Inflammatory macrophage treated with lipopolysaccharide for 4 hours (primary cell): ENCODE measurements at regions not wholly inside any gene's neighbourhood (a gene's known extent, or its start where the extent isn't known, plus 50 kb on each side); places are given as distances from the start of the nearest gene placed in this dataset.

Experiments used
- DNase-seq: peaks from one replicate; pipeline ENCODE4 v3.0.0-alpha.2; 2020

DNA sequence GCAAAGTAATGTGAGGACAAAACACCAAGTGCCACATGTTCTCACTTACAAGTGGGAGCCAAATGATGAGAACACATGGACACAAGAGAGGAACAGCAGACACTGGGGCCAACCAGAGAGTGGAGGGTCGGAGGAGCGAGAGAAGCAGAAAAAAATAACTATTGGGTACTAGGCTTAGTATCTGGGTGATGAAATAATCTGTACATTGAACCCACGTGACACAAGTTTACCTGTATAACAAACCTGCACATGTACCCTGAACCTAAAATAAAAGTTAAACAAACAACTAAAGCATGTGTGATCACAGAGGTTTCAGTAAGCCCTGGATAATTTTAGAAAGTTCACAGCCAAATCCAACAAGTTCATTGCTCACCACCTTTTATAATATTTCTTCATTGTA is 160.1 kb downstream of the TENT4A start:
- DNase-seq: no peak

- DNase-seq: no peak
Observed at GRCh38 chr5:6875376-6875775, 162.1 kb downstream of the TENT4A start.

DNA sequence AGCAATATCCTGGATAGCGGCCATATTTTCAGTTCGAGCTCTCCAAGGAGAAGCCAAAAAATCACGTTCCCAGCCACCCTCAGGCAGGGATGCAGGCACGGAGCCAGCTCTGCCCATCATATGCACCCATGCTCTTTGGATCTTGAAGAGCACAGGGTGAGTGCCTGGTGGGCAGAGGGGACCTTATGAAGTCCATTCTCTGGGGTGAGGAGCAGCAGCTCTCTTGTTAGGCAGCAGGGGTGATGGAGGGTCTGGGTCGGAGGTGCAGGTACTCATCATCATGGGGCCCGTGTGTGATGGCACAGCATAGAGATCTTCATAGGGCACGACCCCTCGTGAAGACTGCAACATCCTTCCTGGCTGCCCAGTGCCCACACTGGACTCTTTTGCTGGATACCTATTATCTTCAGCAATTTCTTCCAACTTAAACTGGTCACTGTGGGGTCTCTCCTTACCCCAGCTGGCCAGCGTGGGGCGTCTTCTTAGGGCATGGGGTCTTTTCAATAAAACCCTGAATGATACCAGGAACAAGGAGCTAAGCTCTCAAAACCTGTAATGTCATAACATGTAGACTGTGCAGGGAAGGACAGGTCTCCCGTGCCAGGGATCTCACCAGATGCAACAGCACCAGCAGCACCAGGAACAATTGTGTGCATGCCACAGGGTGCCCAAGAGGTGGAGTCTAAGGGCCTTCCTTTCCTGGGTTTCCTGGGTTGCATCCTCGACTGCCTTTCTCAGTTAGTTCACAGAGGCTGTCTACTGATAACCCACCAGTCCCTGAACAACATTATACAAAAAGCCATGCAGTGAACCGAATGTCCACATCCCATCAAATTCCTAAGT is 165.0 kb downstream of the TENT4A start:
- no peak for DNase-seq

DNA sequence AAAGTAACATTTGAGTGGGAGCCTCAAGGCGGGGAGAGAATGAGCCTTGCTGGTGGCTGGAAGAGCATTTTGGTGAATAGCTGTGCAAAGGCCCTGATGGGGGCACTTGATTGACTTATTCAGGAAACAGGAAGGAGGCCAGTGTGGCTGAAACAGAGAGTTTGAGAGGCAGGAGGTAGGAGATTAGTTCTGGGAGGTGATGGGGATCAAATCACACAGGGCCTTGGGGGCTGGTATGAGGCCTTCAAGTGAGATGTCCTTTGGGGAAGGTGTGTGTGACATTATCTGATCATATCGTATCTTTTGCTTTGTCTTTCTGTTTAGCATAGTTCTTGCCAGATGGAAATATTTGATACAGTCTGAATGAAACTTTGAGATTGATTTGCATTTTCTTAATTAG is 172.3 kb downstream of the TENT4A start:
- DNase-seq: no peak

DNA sequence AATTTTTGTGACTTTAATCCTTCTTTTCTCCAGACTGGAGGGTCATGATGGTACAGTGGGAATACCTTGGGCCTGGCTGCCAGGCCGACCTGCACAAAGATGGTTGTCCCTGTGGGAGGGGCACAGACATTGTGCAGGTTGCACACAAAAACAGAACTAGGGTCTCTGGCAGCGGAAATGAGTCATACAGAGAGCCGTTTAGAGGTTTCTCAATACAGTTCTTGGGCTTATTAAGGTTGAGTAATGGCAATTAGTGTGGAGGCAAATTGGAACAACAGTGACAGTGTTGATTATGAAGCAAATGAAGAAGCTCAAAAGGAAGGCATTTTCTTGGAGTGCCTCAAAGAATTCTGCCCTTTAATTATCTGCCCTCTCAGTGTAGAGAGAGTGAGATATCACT is 173.6 kb downstream of the TENT4A start:
- no peak for DNase-seq

- no peak for DNase-seq
Observed at GRCh38 chr5:6889030-6889429, 175.8 kb downstream of the TENT4A start.

DNA sequence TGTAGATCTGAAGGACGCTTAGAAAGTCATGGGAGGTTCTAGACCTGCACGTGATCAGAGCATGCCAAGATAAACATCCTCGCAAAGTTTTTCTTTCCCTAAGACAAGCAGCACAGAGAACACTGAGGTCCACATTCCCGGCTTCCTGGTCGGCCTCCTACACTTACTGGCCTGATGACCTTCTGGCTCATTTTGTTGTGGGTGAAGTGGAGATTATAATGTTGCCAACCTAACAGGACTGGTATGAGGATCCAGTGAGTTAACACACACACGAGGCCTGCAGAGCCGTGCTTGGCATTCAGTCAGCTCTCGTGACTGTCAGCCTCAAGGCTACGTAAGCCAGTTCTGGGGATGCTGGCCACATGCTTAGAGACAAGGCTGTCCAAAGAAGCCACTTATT is 186.0 kb downstream of the TENT4A start:
- no peak for DNase-seq

DNA sequence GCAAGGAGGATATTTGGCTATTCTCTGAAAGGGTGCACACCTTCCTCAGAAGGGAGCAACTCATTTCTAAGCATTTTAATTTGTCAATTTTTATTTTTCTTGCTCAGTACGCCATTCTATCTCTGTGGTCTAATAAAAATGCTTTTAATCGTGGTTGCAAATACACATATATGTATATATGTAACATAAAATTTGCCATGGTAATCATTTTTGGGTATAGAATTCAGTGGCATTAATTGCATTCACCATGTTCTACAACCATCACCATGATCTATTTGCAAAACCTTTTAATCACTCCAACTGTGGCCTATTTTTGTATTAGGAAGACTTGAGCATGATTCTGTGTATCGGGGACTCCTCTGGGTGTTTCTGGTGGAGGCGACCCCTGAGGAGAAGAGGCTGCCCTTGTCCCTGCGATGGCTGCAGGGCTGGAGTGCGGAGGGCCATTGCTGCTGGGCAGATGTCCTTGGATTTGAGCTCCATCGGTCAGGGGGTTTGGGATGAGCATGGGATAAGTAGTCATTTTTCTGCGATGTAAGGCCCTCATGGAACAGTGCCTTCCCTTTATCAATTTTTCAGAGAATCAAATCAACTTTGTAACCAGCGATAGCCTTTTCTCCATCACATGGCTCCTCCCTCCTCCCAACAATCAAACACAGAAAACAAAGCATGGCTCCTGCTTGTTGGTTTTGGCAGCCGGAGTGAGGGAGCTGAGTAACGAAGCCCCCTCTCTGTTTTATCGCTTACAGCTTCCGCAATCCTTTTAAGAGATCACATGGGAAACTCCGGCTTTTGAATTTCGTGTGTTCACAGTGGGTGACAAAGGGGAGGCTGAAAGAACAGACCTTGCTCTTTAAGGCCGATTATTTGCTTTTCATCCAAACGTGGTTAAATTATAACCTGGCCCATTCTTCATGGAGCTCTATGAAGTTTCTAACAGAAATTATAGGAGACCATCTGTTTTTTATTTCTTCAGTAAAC is 187.3 kb downstream of the TENT4A start:
- no peak for DNase-seq

GRCh38 chr5:6902094-6902493 is 188.9 kb downstream of the TENT4A start:
- no peak for DNase-seq

DNA sequence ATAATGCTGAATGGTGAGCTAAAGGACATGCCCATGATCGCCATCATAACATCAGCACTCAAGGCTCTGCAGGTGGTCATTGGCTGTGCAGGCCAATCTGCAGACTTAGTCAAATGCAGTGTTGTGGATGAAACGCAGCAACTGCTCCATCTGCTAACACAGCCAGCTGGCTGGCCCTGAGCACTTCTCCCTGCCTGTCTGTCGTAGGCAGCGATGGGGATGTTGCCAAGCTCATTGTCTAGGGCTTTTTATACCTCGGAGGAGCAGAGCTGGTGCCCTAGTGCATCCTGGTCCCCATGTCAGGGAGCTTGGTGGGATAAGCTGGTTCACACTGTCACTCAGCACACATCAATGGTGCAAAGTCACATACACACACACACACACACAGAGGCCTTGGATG is 189.4 kb downstream of the TENT4A start:
- no peak for DNase-seq

DNA sequence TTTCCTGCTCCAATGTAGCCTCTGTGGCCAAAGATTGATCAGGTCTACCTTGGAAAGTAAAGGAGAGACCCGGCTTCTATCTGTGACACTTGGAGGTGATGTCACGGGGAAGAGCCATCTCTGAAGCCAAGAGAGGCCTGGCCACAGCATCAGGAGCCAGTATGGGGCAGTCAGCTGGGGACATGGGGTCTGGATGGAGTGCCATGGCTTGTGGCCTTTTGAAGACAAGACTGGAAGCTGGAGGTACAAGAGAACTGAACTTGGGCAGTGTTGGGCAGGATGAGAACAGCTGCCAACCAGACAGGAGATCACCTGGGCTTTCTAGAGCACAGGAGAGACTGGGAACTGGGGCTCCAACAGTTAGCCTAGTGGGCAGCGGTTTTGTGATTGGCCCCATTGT is 190.7 kb downstream of the TENT4A start:
- DNase-seq: no peak

DNA sequence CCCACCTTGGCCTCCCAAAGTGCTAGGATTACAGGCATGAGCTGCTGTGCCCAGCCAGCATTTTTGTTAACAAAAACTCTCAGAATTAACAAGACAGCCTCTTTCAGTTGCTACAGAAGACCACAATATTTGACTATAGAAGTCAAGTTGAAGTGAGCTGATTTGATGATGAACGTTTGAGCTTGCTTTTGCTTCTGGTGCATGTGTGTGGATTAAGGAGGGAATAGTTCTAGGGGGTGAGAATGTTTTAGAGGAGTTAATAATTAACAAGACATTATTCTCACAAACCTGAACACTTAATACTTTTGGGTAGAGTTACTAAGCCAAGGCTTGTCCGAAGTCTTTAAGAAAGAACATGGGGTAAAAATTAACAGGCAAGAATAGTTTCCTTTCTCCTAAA is 191.6 kb downstream of the TENT4A start:
- no peak for DNase-seq

DNA sequence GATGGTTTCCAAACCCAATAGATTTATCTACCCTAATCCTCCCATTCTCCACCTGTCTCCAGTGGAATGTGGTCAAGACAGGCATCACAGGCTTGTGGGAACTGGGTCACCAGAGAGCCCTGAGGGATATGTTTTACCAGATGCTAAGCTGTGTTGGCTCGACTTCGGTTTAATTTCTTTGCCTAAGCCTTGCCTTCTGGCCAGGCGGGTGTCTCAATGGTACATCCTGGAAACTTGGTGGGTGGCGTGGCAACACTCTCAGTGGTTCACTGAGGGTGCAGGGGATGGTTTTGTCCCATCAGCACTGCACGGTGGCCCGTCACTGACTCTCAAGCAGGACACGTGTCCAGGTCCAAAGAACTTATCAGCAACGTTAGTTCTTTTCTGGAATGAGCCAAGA is 192.2 kb downstream of the TENT4A start:
- no peak for DNase-seq

DNA sequence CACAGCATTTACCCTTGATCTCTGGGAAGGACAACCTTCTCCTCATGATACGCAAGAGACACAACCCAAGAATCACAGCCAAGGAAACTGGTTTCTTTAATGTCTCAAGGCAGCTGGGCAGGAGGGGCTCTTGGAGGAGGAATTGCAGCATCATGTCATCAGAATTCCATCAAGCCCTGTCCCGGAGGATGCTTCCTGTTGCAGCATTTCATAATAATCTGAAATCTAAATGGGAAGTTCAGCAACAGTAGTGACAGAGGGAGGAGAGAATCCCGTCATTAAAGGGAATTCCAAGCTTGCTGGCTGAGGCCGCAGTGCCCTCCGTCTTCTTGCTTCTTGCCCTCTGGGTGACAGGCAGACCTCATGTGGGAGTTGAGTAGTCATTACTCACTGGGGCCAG is 192.7 kb downstream of the TENT4A start:
- DNase-seq: no peak

- no peak for DNase-seq
Observed at GRCh38 chr5:6907320-6907918, 194.2 kb downstream of the TENT4A start.

DNA sequence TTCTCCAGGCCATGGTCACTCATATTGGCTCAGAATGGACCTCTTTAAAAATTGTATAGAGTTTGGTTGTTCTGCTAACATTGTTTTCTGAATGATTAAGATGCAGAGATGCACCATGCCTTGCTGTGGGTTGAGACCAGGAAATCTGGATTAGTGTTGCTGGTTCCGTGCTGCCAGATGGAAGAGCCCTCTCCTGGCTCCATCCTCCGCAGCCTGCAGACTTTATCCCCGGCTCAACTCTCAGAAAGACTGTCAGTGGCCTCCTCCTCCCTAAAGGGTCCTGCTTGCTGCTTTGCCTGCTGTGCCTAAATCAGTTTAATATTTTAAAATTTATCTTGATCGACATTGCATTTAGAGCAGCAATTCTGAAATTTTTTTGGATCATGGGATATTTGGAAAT is 196.7 kb downstream of the TENT4A start:
- no peak for DNase-seq

DNA sequence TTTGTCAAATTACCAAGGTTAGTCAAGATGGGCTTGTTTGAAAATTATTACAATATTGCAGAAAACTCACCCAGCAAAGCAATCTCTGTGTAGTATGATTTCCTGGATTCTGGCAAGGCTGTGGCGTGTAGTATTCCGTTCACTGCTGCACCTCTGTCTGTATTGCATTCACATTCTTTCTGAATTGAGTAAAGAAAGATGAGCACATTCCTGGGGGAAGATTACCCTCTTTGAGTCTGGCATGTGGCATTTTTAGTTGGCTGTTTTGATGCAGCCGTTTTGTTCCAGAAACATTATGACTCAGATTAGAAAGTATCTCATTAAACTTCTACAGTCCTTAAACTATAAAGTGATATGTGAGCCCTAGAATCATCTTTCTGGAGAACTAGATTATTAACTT is 197.7 kb downstream of the TENT4A start:
- no peak for DNase-seq

DNA sequence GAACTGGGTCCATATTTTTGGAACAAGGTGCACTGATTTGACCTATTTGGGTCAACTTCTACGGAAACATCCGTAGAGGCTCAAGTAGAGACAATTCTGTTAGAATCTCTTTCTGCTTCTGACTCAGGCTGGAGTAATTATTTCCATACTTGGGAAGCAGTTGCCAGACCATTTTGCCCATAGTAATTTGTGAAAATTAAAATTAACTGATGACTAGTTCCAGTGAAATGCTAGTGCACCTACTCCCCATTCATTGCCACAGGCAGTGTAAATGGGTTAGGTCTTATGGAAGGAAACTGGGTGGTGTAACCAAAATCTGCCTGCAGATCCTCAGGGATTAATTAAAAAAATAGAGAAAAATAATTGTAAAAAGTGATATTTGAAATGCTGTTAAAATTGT is 201.1 kb downstream of the TENT4A start:
- no peak for DNase-seq

DNA sequence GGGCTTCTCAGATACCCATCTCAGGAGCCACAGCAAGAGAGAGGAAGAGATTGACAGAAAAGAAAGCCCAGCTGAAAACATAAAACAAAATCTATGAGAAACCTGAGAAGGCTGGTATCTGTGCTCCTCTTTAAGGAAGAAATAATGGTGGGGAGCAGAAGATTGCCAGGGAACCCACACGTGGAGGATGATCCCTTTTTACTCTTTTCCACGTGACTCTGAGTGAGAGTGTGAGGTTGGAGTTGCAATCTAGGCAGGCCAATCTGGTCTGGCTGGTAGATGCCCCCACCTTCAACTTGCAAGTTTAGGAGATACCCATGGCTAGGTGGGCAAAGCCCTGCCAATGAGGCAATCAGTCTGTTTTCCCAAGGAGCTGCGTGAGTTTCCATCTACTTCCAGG is 202.3 kb downstream of the TENT4A start:
- DNase-seq: no peak

DNA sequence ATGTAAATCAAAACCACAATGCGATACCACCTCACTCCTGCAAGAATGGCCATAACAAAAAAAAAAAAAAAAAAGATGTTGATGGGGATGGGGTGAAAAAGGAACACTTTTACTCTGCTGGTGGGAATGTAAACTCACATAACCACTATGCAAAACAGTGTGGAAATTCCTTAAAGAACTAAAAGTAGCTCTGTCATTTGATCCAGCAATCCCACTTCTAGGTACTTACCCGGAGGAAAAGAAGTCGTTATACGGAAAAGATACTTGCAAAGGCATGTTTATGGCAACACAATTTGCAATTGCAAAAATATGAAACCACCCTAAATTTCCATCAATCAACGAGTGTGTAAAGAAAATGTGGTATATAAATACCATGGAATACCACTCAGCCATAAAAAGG is 205.0 kb downstream of the TENT4A start:
- DNase-seq: no peak

- no peak for DNase-seq
Observed at GRCh38 chr5:6920628-6921256, 207.5 kb downstream of the TENT4A start.

GRCh38 chr5:6926491-6927038 is 213.3 kb downstream of the TENT4A start:
- no peak for DNase-seq

DNA sequence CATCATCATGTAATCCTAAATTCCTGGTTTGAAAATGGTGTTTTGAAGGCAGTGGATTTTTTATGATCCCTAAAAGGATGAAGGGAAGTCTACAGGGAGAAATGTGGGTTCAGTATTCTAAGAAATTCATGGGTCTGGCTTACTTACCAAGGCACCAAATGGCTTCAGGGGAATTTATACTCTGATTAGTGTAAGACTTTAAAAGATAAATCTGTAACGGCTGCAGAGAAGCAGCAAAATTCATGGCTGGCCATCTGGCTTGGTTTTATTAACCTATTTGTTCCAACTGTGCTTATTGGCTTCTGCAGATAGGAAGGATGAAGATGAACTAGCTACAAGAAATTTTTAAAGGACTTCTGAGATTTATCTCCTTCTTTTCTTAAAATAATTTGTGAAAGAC is 222.8 kb downstream of the TENT4A start:
- no peak for DNase-seq
